ENCODE measurements at regions not wholly inside any gene's neighbourhood (a gene's known extent, or its start where the extent isn't known, plus 50 kb on each side); places are given as distances from the start of the nearest gene placed in this dataset.

GRCh38 chr4:11334887-11335286 lies 93.8 kb downstream of the HS3ST1 start:
- DNase-seq (ENCODE audit: extremely low read depth in 1 of 4, low spot score in 3 of 4) (no peak), FAIRE-seq (no peak), ATAC-seq (no peak)
- in situ Hi-C loops (cut with MboI) (no loop called here), intact Hi-C loops (cut with micrococcal nuclease) (no loop called here)
- Histone ChIP-seq H3K4me1 (replicated peaks in 1 of 2; ENCODE audit: control insufficient read depth in 2 of 2, insufficient read depth in 2 of 2, low read length in 2 of 2) (no peaks in the 10 kb centered on the region), H2AFZ (ENCODE audit: low read depth, low read length) (no peak overlapping the region), H3K4me2 (ENCODE audit: insufficient read depth, low read length) (no peak overlapping the region), H3K9ac (ENCODE audit: insufficient read depth in 1 of 2, low read depth in 2 of 2, low read length in 2 of 2) (no peak overlapping the region), H3K27ac (ENCODE audit: extremely low read depth, low read depth, low read length) (no peak overlapping the region), H3K36me3 (ENCODE audit: control insufficient read depth, insufficient read depth, low read length) (no peaks in the 10 kb centered on the region), H4K20me1 (replicated peaks; ENCODE audit: control insufficient read depth, insufficient read depth, low read length) (no peaks in the 10 kb centered on the region), H3K27me3 (ENCODE audit: control insufficient read depth in 2 of 2, insufficient read depth in 2 of 2, low read length in 2 of 2) (no peaks in the 10 kb centered on the region), H3K9me1 (ENCODE audit: control insufficient read depth, insufficient read depth, low read length) (no peaks in the 10 kb centered on the region), H3K79me2 (ENCODE audit: control insufficient read depth, insufficient read depth, low read length) (no peaks in the 10 kb centered on the region), H3K4me3 (no peak overlapping the region), H3K9me3 (replicated peaks; ENCODE audit: control insufficient read depth, insufficient read depth, low read depth, low read length) (no peaks in the 10 kb centered on the region)
- ChIA-PET CTCF (ENCODE audit: low intra/inter-chr PET ratio) (no interaction called here), POLR2A (no interaction called here)
- no peak for TF ChIP-seq ELF1 (tag; IDR thresholded peaks at IDR 0.05)
- TF ChIP-seq TEAD4 (IDR thresholded peaks at IDR 0.05; ENCODE audit: low read length), result no peak
- no peak for TF ChIP-seq TEAD4 (CRISPR knock-in tag; IDR thresholded peaks at IDR 0.05; ENCODE audit: borderline replicate concordance)
- no peak for TF ChIP-seq NCOA2 (IDR thresholded peaks at IDR 0.05; ENCODE audit: partially characterized antibody in 2 of 2)
- no peak for TF ChIP-seq ZNF589 (CRISPR knock-in tag; IDR thresholded peaks at IDR 0.05; ENCODE audit: low read depth)
- no peak for TF ChIP-seq ARID4B (CRISPR knock-in tag; IDR thresholded peaks at IDR 0.05)
- no peak for TF ChIP-seq LCOR (CRISPR knock-in tag; IDR thresholded peaks at IDR 0.05)
- TF ChIP-seq ZNF717 (CRISPR knock-in tag; IDR thresholded peaks at IDR 0.05), result no peak
- TF ChIP-seq SIX5 (IDR thresholded peaks at IDR 0.05; ENCODE audit: borderline replicate concordance in 1 of 2, insufficient read depth in 1 of 2, low read depth in 1 of 2, low read length in 2 of 2), result no peak
- no peak for TF ChIP-seq WHSC1 (IDR thresholded peaks at IDR 0.05; ENCODE audit: low read length)
- TF ChIP-seq PHF8 (IDR thresholded peaks at IDR 0.05; ENCODE audit: borderline replicate concordance, low read length), result no peak
- TF ChIP-seq BMI1 (IDR thresholded peaks at IDR 0.05; ENCODE audit: low read length), result no peak
- no peak for TF ChIP-seq TCF15 (CRISPR knock-in tag; IDR thresholded peaks at IDR 0.05)
- TF ChIP-seq FIP1L1 (IDR thresholded peaks at IDR 0.05; ENCODE audit: low read depth, low read length, poor library complexity, severe bottlenecking), result no peak
- no peak for TF ChIP-seq ATF1 (CRISPR knock-in tag; IDR thresholded peaks at IDR 0.05)
- TF ChIP-seq ATF1 (tag; IDR thresholded peaks at IDR 0.05), result no peak
- TF ChIP-seq ZBTB26 (CRISPR knock-in tag; IDR thresholded peaks at IDR 0.05), result no peak
- no peak for TF ChIP-seq NFXL1 (CRISPR knock-in tag; IDR thresholded peaks at IDR 0.05)
- TF ChIP-seq XRCC4 (IDR thresholded peaks at IDR 0.05; ENCODE audit: extremely low read depth, insufficient read depth, insufficient read length), result no peak
- 0% methylated on average over 4 of the region's 4 CpGs for WGBS (ENCODE audit: insufficient coverage, low coverage, missing lambda C conversion rate)
- BruUV-seq (replicated peaks), result no TSS peak
